Suprapubic skin (tissue), 4 donors: ENCODE measurements at regions not wholly inside any gene's neighbourhood (a gene's known extent, or its start where the extent isn't known, plus 50 kb on each side); places are given as distances from the start of the nearest gene placed in this dataset.

ENCODE experiments used
- DNase-seq, 2 donors: peaks; one replicate each; pipeline ENCODE4 v3.0.0-alpha.2; 2019; ENCODE audit warnings: low spot score in 2 of 2
- H3K27ac ChIP-seq: fragments of 200-600 bp; sonication (generic); one replicate; pipeline ENCODE4 v1.5.1; 2019
- H3K27me3 ChIP-seq: fragments of 200-600 bp; sonication (generic); one replicate; pipeline ENCODE4 v1.5.1; 2019
- H3K36me3 ChIP-seq: fragments of 200-600 bp; sonication (generic); one replicate; pipeline ENCODE4 v1.5.1; 2019
- H3K4me1 ChIP-seq: fragments of 200-600 bp; sonication (generic); one replicate; pipeline ENCODE4 v1.5.1; 2019
- H3K4me3 ChIP-seq: fragments of 200-600 bp; sonication (generic); one replicate; pipeline ENCODE4 v1.5.1; 2019; ENCODE audit warnings: mild to moderate bottlenecking
- H3K9me3 ChIP-seq: fragments of 200-600 bp; sonication (generic); one replicate; pipeline ENCODE4 v1.5.1; 2019
- EP300 ChIP-seq: sonication (generic); formaldehyde crosslinking; IDR thresholded peaks from one replicate; pipeline ENCODE4 v1.6.1; 2017; ENCODE audit warnings: antibody characterized with exemption
- POLR2A ChIP-seq, 2 donors: fragments of 450-650 bp; IDR thresholded peaks; one replicate each; pipeline ENCODE4 v1.6.1; 2017; ENCODE audit warnings: antibody characterized with exemption in 2 of 2, mild to moderate bottlenecking in 2 of 2, moderate library complexity in 2 of 2
- POLR2AphosphoS5 ChIP-seq, 3 donors: sonication (generic); formaldehyde crosslinking; IDR thresholded peaks; one replicate each; pipeline ENCODE4 v1.6.1; 2017; ENCODE audit warnings: antibody characterized with exemption in 3 of 3
- WGBS: methylation state at CpG from one replicate; pipeline ENCODE4 v1.1.5; 2018; 5-methylcytosine and 5-hydroxymethylcytosine counted together
- TF ChIP-seq, protein P1 (sequence below), 2 donors: fragments of 200-600 bp in 1 of 2; fragments of 450-650 bp in 1 of 2; sonication (generic) in 1 of 2; IDR thresholded peaks; one replicate each; pipeline ENCODE4 v1.5.1; 2016 to 2019; ENCODE audit warnings: antibody characterized with exemption in 2 of 2, mild to moderate bottlenecking in 1 of 2, moderate library complexity in 1 of 2

DNA sequence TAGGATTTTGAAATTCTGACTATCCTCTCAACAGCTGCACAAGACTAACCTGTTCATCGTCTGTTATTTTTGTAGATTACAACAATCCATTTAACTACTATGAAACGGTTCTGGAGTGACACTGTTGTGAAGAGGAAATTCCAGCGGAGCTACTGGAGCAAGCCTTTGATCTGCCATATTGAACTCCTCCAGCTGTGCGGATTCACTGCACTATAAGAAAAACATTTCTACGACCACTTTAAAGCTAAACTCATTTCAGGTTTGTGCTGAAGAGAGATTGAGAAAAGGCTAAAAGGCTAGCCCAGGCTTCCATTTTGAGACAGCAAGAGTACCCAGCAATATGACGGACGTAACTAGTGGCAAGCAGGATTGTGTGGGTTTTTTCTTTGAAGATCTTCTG, 104.9 kb upstream of the ANKH start:
- Histone ChIP-seq H3K4me3 (no peak overlapping the region), H3K9me3 (no peaks in the 10 kb centered on the region), H3K4me1 (no peaks in the 10 kb centered on the region), H3K27ac (no peak overlapping the region), H3K27me3 (no peaks in the 10 kb centered on the region), H3K36me3 (no peaks in the 10 kb centered on the region)
- TF ChIP-seq EP300 (no peak), POLR2A (IDR thresholded peaks at IDR 0.05) (no peak), POLR2AphosphoS5 (IDR thresholded peaks at IDR 0.05) (no peak)
- TF ChIP-seq, protein P1, sequence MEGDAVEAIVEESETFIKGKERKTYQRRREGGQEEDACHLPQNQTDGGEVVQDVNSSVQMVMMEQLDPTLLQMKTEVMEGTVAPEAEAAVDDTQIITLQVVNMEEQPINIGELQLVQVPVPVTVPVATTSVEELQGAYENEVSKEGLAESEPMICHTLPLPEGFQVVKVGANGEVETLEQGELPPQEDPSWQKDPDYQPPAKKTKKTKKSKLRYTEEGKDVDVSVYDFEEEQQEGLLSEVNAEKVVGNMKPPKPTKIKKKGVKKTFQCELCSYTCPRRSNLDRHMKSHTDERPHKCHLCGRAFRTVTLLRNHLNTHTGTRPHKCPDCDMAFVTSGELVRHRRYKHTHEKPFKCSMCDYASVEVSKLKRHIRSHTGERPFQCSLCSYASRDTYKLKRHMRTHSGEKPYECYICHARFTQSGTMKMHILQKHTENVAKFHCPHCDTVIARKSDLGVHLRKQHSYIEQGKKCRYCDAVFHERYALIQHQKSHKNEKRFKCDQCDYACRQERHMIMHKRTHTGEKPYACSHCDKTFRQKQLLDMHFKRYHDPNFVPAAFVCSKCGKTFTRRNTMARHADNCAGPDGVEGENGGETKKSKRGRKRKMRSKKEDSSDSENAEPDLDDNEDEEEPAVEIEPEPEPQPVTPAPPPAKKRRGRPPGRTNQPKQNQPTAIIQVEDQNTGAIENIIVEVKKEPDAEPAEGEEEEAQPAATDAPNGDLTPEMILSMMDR (IDR thresholded peaks at IDR 0.05), result no peak
- WGBS, result 75% methylated on average over 7 of the region's 7 CpGs
- no peak for DNase-seq

DNA sequence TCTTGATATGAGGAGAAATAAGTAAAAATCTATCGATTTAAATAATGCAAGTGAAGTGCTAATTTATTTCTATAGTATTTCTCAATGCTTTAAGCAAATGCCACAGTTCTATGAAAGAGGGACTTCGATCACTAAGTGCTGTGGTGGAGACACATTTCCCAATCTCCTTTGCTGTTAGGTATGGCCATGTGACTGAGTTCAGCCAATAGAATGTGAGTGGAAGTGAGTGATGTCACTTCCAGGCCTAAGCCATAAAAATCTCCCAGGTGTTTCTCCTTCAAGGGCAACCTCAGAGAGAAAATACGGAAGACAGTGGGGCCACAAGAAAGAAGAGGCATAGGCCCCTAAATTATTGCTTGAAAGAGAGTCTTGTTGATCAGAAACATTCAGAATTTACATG, 100.3 kb upstream of the ANKH start:
- TF ChIP-seq POLR2A (IDR thresholded peaks at IDR 0.05) (no peak), POLR2AphosphoS5 (IDR thresholded peaks at IDR 0.05) (no peak), EP300 (no peak)
- TF ChIP-seq, protein P1 (IDR thresholded peaks at IDR 0.05), result no peak
- H3K27ac ChIP-seq, result no peak overlapping the region
- no peaks in the 10 kb centered on the region for H3K36me3 ChIP-seq
- no peaks in the 10 kb centered on the region for H3K4me1 ChIP-seq
- no peaks in the 10 kb centered on the region for H3K27me3 ChIP-seq
- H3K4me3 ChIP-seq, result no peak overlapping the region
- H3K9me3 ChIP-seq, result no peaks in the 10 kb centered on the region
- whole genome bisulfite sequencing, result 96% methylated on average over 3 of the region's 3 CpGs
- DNase-seq, result no peak

DNA sequence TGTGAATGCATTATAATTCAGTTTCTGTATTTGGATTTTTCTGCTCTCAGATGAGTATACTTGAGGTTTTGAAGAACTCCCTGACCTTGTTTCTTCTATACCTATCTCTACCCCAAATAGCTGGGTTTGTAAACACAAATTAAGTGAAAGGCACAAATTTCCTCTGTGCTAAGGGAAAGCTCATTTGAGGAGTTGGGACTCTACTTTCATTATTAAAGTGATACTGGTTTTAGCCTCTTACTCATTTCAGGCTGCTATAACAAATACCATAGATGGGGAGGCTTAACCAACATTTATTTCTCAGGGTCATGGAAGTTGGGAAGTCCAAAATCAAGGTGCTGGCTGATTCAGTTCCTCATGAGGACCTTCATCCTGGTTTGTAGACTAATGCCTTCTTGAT, 97.2 kb upstream of the ANKH start:
- Histone ChIP-seq H3K4me3 (no peak overlapping the region), H3K9me3 (no peaks in the 10 kb centered on the region), H3K36me3 (no peaks in the 10 kb centered on the region), H3K27ac (no peak overlapping the region), H3K4me1 (no peaks in the 10 kb centered on the region), H3K27me3 (no peaks in the 10 kb centered on the region)
- no peak for TF ChIP-seq POLR2AphosphoS5 (IDR thresholded peaks at IDR 0.05)
- no peak for TF ChIP-seq POLR2A (IDR thresholded peaks at IDR 0.05)
- no peak for TF ChIP-seq EP300
- TF ChIP-seq, protein P1 (IDR thresholded peaks at IDR 0.05), result no peak
- no peak for DNase-seq

DNA sequence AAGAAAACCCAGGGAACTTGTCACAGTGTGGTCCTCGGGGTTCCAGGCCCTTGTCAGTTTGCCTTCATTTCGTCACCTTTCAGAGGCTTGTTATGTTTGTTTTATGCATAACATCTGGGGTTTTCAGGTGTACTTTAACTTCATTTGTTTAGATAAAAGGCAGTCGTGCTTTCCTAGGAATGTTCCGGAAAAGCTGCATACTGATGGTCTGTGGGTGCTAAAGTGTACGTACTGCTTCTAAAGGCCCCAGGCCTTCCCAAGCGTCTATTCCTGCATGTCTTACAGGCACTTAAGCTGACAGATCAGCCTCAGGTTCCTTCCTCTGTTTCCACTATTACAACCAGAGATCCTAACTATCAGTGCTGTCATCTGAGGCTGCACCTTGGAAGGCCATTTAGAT, 95.6 kb upstream of the ANKH start:
- DNase-seq, result no peak
- Histone ChIP-seq H3K27me3 (no peaks in the 10 kb centered on the region), H3K4me1 (no peaks in the 10 kb centered on the region), H3K27ac (no peak overlapping the region), H3K4me3 (no peak overlapping the region), H3K36me3 (no peaks in the 10 kb centered on the region), H3K9me3 (no peaks in the 10 kb centered on the region)
- TF ChIP-seq, protein P1 (IDR thresholded peaks at IDR 0.05), result no peak
- no peak for TF ChIP-seq EP300
- TF ChIP-seq POLR2AphosphoS5 (IDR thresholded peaks at IDR 0.05), result no peak
- TF ChIP-seq POLR2A (IDR thresholded peaks at IDR 0.05), result no peak
- 88% methylated on average over 6 of the region's 6 CpGs for WGBS

DNA sequence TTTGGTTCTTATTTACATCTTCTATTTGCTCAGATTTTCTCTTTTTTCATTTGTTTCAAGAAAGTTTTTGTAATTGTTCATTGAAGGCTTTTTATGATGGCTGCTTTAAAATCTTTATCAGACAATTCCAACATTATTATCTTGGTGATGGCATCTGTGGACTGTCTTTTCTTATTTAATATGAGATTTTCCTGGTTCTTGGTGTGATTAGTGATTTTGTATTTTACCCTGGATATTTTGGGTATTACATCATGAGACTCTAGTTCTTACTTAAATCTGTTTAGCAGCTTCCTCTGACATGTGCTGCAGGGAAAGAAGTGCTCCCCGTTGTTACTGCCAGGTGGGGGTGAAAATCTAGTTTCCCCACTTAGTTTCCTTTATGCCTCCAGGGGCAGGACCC, 94.2 kb upstream of the ANKH start:
- TF ChIP-seq POLR2A (IDR thresholded peaks at IDR 0.05), result no peak
- TF ChIP-seq, protein P1 (IDR thresholded peaks at IDR 0.05), result no peak
- DNase-seq, result no peak
- Histone ChIP-seq H3K4me1 (no peaks in the 10 kb centered on the region), H3K4me3 (no peak overlapping the region), H3K36me3 (no peaks in the 10 kb centered on the region), H3K27me3 (no peaks in the 10 kb centered on the region), H3K9me3 (no peaks in the 10 kb centered on the region), H3K27ac (no peak overlapping the region)
- WGBS, result 44% methylated on average over 1 of the region's 1 CpG
